Endothelial cell (in vitro differentiated cells): ENCODE measurements at regions not wholly inside any gene's neighbourhood (a gene's known extent, or its start where the extent isn't known, plus 50 kb on each side); places are given as distances from the start of the nearest gene placed in this dataset.

ENCODE experiments used
- DNase-seq: peaks from one replicate; pipeline ENCODE4 v3.0.0; 2021; ENCODE audit warnings: low spot score
- H3K27ac Mint-ChIP-seq: one replicate; pipeline ENCODE4 v1.8.0; 2021; ENCODE audit warnings: mixed read lengths, inconsistent platforms; ENCODE audit not compliant: unreplicated experiment
- H3K27me3 Mint-ChIP-seq: one replicate; pipeline ENCODE4 v1.8.0; 2021; ENCODE audit warnings: mild to moderate bottlenecking, moderate library complexity, mixed read lengths, inconsistent platforms; ENCODE audit not compliant: unreplicated experiment
- H3K36me3 Mint-ChIP-seq: one replicate; pipeline ENCODE4 v1.8.0; 2021; ENCODE audit warnings: mild to moderate bottlenecking, low read depth, mixed read lengths, inconsistent platforms; ENCODE audit not compliant: unreplicated experiment
- H3K4me1 Mint-ChIP-seq: one replicate; pipeline ENCODE4 v1.8.0; 2021; ENCODE audit warnings: mild to moderate bottlenecking, mixed read lengths, inconsistent platforms; ENCODE audit not compliant: unreplicated experiment
- H3K4me3 Mint-ChIP-seq: one replicate; pipeline ENCODE4 v1.8.0; 2021; ENCODE audit warnings: mild to moderate bottlenecking, mixed read lengths, inconsistent platforms; ENCODE audit not compliant: unreplicated experiment
- H3K9me3 Mint-ChIP-seq: one replicate; pipeline ENCODE4 v1.8.0; 2021; ENCODE audit warnings: mixed read lengths, inconsistent platforms; ENCODE audit not compliant: unreplicated experiment
- TF ChIP-seq, protein P1 (sequence below): fragments of 200-600 bp; sonication (generic); IDR thresholded peaks from one replicate; pipeline ENCODE4 v1.5.0; 2021; ENCODE audit warnings: antibody characterized with exemption; ENCODE audit not compliant: unreplicated experiment

GRCh38 chr7:131964203-131964602, 407.8 kb upstream of the PODXL start:
- DNase-seq = no peak
- H3K4me1 Mint-ChIP-seq = no peaks in the 10 kb centered on the region
- no peaks in the 10 kb centered on the region for H3K36me3 Mint-ChIP-seq
- TF ChIP-seq, protein P1, sequence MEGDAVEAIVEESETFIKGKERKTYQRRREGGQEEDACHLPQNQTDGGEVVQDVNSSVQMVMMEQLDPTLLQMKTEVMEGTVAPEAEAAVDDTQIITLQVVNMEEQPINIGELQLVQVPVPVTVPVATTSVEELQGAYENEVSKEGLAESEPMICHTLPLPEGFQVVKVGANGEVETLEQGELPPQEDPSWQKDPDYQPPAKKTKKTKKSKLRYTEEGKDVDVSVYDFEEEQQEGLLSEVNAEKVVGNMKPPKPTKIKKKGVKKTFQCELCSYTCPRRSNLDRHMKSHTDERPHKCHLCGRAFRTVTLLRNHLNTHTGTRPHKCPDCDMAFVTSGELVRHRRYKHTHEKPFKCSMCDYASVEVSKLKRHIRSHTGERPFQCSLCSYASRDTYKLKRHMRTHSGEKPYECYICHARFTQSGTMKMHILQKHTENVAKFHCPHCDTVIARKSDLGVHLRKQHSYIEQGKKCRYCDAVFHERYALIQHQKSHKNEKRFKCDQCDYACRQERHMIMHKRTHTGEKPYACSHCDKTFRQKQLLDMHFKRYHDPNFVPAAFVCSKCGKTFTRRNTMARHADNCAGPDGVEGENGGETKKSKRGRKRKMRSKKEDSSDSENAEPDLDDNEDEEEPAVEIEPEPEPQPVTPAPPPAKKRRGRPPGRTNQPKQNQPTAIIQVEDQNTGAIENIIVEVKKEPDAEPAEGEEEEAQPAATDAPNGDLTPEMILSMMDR = no peak
- no peak overlapping the region for H3K27ac Mint-ChIP-seq
- no peaks in the 10 kb centered on the region for H3K9me3 Mint-ChIP-seq
- no peaks in the 10 kb centered on the region for H3K27me3 Mint-ChIP-seq
- H3K4me3 Mint-ChIP-seq = no peak overlapping the region

GRCh38 chr7:131961054-131961680, 404.7 kb upstream of the PODXL start:
- H3K27ac Mint-ChIP-seq = no peak overlapping the region
- H3K36me3 Mint-ChIP-seq = no peaks in the 10 kb centered on the region
- H3K4me1 Mint-ChIP-seq = no peaks in the 10 kb centered on the region
- no peaks in the 10 kb centered on the region for H3K27me3 Mint-ChIP-seq
- TF ChIP-seq, protein P1 = no peak
- no peak overlapping the region for H3K4me3 Mint-ChIP-seq
- DNase-seq = no peak
- no peaks in the 10 kb centered on the region for H3K9me3 Mint-ChIP-seq

DNA sequence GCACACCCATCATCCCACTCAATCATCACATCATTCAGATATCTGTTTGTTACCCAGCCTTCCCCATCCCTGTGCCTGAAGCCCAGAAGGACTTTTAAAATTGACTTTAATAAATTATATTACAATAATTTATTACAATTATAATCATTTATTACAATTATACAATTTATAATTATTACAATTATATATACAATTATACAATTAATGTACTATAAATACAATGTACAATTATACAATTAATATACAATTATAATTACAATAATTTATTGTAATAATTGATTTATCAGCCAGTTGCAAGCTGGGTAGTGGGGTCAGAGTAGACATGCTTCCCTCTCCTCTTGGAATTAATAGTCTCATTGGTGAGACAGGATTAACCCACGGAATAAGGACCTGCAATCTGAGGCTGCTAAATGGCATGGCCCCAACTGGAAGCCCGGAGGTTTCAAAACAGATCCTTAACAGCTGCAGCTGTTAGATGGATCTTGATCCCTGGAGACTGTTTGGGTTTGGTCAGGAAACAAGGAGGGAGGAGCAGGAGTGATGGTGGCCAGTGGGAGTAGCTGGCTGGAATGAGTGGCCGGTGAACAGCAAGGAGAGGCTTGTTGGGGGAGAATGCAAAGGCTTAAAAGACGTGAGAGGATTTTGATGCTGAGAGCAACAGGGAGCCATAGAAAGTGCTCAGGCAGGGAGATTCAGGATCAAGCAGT, 402.8 kb upstream of the PODXL start:
- H3K4me1 Mint-ChIP-seq = no peaks in the 10 kb centered on the region
- H3K9me3 Mint-ChIP-seq = no peaks in the 10 kb centered on the region
- TF ChIP-seq, protein P1 = no peak
- H3K27ac Mint-ChIP-seq = no peak overlapping the region
- no peaks in the 10 kb centered on the region for H3K27me3 Mint-ChIP-seq
- H3K4me3 Mint-ChIP-seq = no peak overlapping the region
- no peak for DNase-seq
- H3K36me3 Mint-ChIP-seq = no peaks in the 10 kb centered on the region

GRCh38 chr7:131957338-131958020, 401.1 kb upstream of the PODXL start:
- no peaks in the 10 kb centered on the region for H3K36me3 Mint-ChIP-seq
- H3K4me3 Mint-ChIP-seq = no peak overlapping the region
- H3K9me3 Mint-ChIP-seq = no peaks in the 10 kb centered on the region
- DNase-seq = no peak
- TF ChIP-seq, protein P1 = no peak
- no peaks in the 10 kb centered on the region for H3K27me3 Mint-ChIP-seq
- no peaks in the 10 kb centered on the region for H3K4me1 Mint-ChIP-seq
- H3K27ac Mint-ChIP-seq = no peak overlapping the region

GRCh38 chr7:131956864-131957263, 400.4 kb upstream of the PODXL start:
- H3K27me3 Mint-ChIP-seq = no peaks in the 10 kb centered on the region
- DNase-seq = no peak

More at GRCh38 chr7:131956864-131957263, 400.4 kb upstream of the PODXL start:
- Mint-ChIP-seq H3K4me3 (no peak overlapping the region), H3K4me1 (no peaks in the 10 kb centered on the region), H3K9me3 (no peaks in the 10 kb centered on the region), H3K36me3 (no peaks in the 10 kb centered on the region), H3K27ac (no peak overlapping the region)
- TF ChIP-seq, protein P1 = no peak
